Right lobe of liver (tissue), 4 donors: ENCODE measurements at regions not wholly inside any gene's neighbourhood (a gene's known extent, or its start where the extent isn't known, plus 50 kb on each side); places are given as distances from the start of the nearest gene placed in this dataset.

Experiments
- CTCF ChIP-seq, 4 donors: fragments of 200-600 bp in 3 of 4; fragments of 450-650 bp in 1 of 4; IDR thresholded peaks; one replicate each; pipeline versions ENCODE4 v1.5.1 to v1.8.0; 2016 to 2022; ENCODE audit warnings: antibody characterized with exemption in 4 of 4, mild to moderate bottlenecking in 2 of 4
- POLR2A ChIP-seq: fragments of 450-650 bp; IDR thresholded peaks from one replicate; pipeline ENCODE4 v1.6.1; 2017; ENCODE audit warnings: antibody characterized with exemption, mild to moderate bottlenecking
- donor health status: DM: no; HTN: no; CAD: no.
- donor health status: DM: no; HTN: no; CAD: no.
- donor health status: DM: no; HTN: yes; CAD: no.

- TF ChIP-seq CTCF (IDR thresholded peaks at IDR 0.05): peak; percentile 35 to 59 (median 54)
- TF ChIP-seq POLR2A: no peak
Observed at GRCh38 chr4:81688085-81688484, 216.4 kb upstream of the RASGEF1B start.
